ENCODE measurements at regions not wholly inside any gene's neighbourhood (a gene's known extent, or its start where the extent isn't known, plus 50 kb on each side); places are given as distances from the start of the nearest gene placed in this dataset.

- DNase-seq (ENCODE audit: low read depth, low spot score) = no peak
- TF ChIP-seq, protein P1, sequence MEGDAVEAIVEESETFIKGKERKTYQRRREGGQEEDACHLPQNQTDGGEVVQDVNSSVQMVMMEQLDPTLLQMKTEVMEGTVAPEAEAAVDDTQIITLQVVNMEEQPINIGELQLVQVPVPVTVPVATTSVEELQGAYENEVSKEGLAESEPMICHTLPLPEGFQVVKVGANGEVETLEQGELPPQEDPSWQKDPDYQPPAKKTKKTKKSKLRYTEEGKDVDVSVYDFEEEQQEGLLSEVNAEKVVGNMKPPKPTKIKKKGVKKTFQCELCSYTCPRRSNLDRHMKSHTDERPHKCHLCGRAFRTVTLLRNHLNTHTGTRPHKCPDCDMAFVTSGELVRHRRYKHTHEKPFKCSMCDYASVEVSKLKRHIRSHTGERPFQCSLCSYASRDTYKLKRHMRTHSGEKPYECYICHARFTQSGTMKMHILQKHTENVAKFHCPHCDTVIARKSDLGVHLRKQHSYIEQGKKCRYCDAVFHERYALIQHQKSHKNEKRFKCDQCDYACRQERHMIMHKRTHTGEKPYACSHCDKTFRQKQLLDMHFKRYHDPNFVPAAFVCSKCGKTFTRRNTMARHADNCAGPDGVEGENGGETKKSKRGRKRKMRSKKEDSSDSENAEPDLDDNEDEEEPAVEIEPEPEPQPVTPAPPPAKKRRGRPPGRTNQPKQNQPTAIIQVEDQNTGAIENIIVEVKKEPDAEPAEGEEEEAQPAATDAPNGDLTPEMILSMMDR (IDR thresholded peaks at IDR 0.05; ENCODE audit: insufficient read depth, low read length, missing control alignments) = no peak
- POLR2A ChIA-PET = no interaction called here
- H3K4me3 ChIP-seq (ENCODE audit: low read depth, low read length) = no peak overlapping the region
- CTCF ChIA-PET = no interaction called here
Measured at GRCh38 chr4:104589264-104589868, 94.7 kb upstream of the CXXC4 start.

GRCh38 chr4:104591510-104591911 lies 96.8 kb upstream of the CXXC4 start:
- DNase-seq (ENCODE audit: low read depth, low spot score) = no peak
- H3K4me3 ChIP-seq (ENCODE audit: low read depth, low read length) = no peak overlapping the region
- ChIA-PET POLR2A (no interaction called here), CTCF (no interaction called here)
- TF ChIP-seq, protein P1 (IDR thresholded peaks at IDR 0.05; ENCODE audit: insufficient read depth, low read length, missing control alignments) = no peak

- TF ChIP-seq, protein P1 (IDR thresholded peaks at IDR 0.05; ENCODE audit: insufficient read depth, low read length, missing control alignments) = no peak
Measured at GRCh38 chr4:104592183-104592582, 97.5 kb upstream of the CXXC4 start.

GRCh38 chr4:104593019-104593418 lies 98.3 kb upstream of the CXXC4 start:
- H3K4me3 ChIP-seq (ENCODE audit: low read depth, low read length) = no peak overlapping the region
- TF ChIP-seq, protein P1 (IDR thresholded peaks at IDR 0.05; ENCODE audit: insufficient read depth, low read length, missing control alignments) = no peak
- no peak for DNase-seq (ENCODE audit: low read depth, low spot score)
- CTCF ChIA-PET = no interaction called here
- POLR2A ChIA-PET = no interaction called here

More at GRCh38 chr4:104592183-104592582, 97.5 kb upstream of the CXXC4 start:
- DNase-seq (ENCODE audit: low read depth, low spot score) = no peak
- ChIA-PET POLR2A (no interaction called here), CTCF (no interaction called here)
- H3K4me3 ChIP-seq (ENCODE audit: low read depth, low read length) = no peak overlapping the region

- POLR2A ChIA-PET = no interaction called here
- TF ChIP-seq, protein P1 (IDR thresholded peaks at IDR 0.05; ENCODE audit: insufficient read depth, low read length, missing control alignments) = no peak
- CTCF ChIA-PET = no interaction called here
- H3K4me3 ChIP-seq (ENCODE audit: low read depth, low read length) = no peak overlapping the region
- DNase-seq (ENCODE audit: low read depth, low spot score) = no peak
Measured at GRCh38 chr4:104596189-104596588, 101.5 kb upstream of the CXXC4 start.

- ChIA-PET CTCF (no interaction called here), POLR2A (no interaction called here)
- no peak for DNase-seq (ENCODE audit: low read depth, low spot score)
- H3K4me3 ChIP-seq (ENCODE audit: low read depth, low read length) = no peak overlapping the region
- TF ChIP-seq, protein P1 (IDR thresholded peaks at IDR 0.05; ENCODE audit: insufficient read depth, low read length, missing control alignments) = no peak
Measured at GRCh38 chr4:104615496-104615895, 120.8 kb upstream of the CXXC4 start.
